ENCODE measurements at regions not wholly inside any gene's neighbourhood (a gene's known extent, or its start where the extent isn't known, plus 50 kb on each side); places are given as distances from the start of the nearest gene placed in this dataset.

GRCh38 chr13:68275758-68276157 lies 1045.6 kb upstream of the PCDH9 start:
- no peak overlapping the region for H3K27ac ChIP-seq

DNA sequence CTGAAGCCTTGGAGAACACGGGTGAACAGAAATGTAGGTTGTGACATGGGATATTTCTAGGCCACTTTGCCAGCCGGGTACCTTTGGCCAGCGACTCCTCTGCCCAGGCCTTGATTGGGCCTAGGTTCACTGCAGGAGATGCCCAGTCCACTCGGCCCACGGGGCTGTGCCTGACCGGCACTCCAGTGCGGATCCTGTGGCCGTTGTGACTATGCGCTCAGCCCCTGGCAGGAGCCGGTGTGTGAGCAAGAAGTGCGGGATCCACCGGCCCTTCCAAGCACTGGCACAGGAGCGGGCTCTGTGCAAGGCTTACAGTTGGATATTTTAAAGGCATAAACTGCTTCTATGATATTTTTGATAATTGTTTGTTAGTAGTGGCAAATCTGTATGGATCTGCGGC lies 1042.5 kb upstream of the PCDH9 start:
- no peak overlapping the region for H3K27ac ChIP-seq
- no peak overlapping the region for H3K4me3 ChIP-seq

More at GRCh38 chr13:68275758-68276157, 1045.6 kb upstream of the PCDH9 start:
- H3K4me3 ChIP-seq = no peak overlapping the region

GRCh38 chr13:68264692-68265091 lies 1034.6 kb upstream of the PCDH9 start:
- H3K27ac ChIP-seq = no peak overlapping the region

DNA sequence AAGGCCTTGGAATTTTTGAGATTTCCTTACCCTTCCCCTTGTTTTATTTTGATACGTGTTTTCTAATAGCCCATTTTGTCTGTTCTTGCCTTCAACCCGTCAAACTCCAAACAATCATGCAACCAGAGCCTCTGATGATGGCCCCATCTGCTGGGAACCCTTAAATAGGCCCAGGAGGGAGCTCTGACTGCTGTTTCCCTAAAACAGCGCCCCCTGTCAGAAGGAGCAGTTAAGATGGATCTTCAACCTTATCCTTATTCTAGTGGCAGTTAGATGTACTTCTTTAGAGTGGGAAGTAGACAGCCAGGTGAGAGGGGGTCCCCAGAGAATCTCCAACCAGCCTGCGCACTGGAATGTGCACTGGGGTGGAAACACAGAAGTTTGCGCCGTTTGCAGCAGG lies 1031.0 kb upstream of the PCDH9 start:
- Histone ChIP-seq H3K4me3 (no peak overlapping the region), H3K27ac (no peak overlapping the region)

More at GRCh38 chr13:68264692-68265091, 1034.6 kb upstream of the PCDH9 start:
- no peak overlapping the region for H3K4me3 ChIP-seq

- Histone ChIP-seq H3K27ac (no peak overlapping the region), H3K4me3 (no peak overlapping the region)
These were observed 1027.1 kb upstream of the PCDH9 start for GRCh38 chr13:68257111-68257842.

GRCh38 chr13:68254151-68254550 lies 1024.0 kb upstream of the PCDH9 start:
- H3K27ac ChIP-seq = no peak overlapping the region
- no peak overlapping the region for H3K4me3 ChIP-seq

GRCh38 chr13:68234274-68234673 lies 1004.1 kb upstream of the PCDH9 start:
- no peak overlapping the region for H3K27ac ChIP-seq

GRCh38 chr13:68232351-68233130 lies 1002.4 kb upstream of the PCDH9 start:
- Histone ChIP-seq H3K4me3 (no peak overlapping the region), H3K27ac (no peak overlapping the region)

More at GRCh38 chr13:68234274-68234673, 1004.1 kb upstream of the PCDH9 start:
- H3K4me3 ChIP-seq = no peak overlapping the region

GRCh38 chr13:68214691-68215415 lies 984.7 kb upstream of the PCDH9 start:
- no peak overlapping the region for H3K4me3 ChIP-seq
- H3K27ac ChIP-seq = no peak overlapping the region

GRCh38 chr13:68199271-68199670 lies 969.1 kb upstream of the PCDH9 start:
- H3K27ac ChIP-seq = no peak overlapping the region
- no peak overlapping the region for H3K4me3 ChIP-seq

DNA sequence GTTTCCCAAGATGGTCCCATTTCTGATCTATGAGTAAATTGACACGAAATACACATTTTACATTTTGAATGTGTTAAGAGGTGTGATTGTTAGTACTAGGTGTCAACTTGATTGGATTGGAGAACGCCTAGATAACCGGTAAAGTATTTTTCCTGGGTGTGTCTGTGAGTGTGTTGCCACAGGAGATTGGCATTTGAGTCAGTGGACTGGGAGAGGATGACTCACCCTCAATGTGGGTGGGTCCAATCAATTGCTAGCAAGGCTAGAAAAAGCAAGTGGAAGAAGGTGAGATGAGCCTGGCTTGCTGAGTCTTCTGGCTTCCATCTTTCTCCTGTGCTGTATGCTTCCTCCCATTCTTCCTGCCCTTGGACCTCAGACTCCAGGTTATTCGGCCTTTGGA lies 960.7 kb upstream of the PCDH9 start:
- Histone ChIP-seq H3K4me3 (no peak overlapping the region), H3K27ac (no peak overlapping the region)

DNA sequence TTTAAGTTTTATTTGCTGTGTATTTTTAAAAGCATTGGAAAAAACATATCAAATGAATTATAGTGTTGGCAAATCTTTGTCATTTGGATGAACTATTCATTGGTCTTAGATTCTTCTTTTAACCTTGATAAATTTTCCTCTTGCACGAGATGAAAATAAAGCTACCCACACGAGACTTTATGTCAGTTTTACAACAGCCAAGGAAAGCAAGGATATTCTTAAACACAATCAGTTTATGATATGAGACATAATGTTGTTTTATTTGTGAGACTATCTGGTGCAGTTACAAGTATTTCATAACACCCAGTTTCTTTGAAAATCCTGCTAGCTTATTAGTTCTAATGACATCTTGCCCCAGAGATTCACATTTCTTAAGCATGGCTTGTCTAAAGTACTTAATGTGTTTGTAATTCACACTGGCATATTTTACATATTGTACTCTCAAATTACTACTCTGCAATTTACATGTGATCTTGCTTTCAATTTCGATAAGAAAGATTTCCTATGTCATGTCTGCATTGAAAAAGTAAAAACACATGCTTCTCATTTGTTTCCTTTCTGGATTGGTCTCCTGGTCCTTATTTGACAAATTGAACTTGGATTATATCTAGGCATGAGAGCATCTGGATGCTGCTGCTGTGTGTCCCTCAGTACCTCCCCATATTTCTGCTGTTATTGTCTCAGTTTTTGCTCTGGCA lies 955.5 kb upstream of the PCDH9 start:
- Histone ChIP-seq H3K27ac (no peak overlapping the region), H3K4me3 (no peak overlapping the region)

DNA sequence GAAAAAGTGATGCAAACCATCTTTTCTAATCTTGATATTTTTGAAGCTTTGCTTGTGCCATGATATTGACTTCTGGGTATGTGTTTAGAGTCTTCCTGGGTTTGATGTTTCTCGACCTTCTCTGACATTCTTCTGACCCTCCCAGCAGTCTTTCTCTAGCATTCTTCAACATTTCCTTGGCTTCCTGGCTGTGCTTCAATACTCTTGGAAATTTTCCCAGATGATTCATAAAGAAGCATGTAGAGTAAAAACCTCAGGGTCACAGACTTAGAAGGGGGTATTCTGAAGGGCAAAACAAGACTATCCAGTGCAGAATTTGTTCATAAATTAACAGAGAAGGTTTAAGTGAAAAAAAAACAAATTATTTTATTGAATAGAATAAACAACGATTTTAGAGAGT lies 946.3 kb upstream of the PCDH9 start:
- H3K27ac ChIP-seq = no peak overlapping the region
- no peak overlapping the region for H3K4me3 ChIP-seq

- no peak overlapping the region for H3K27ac ChIP-seq
- no peak overlapping the region for H3K4me3 ChIP-seq
These were observed 944.8 kb upstream of the PCDH9 start for GRCh38 chr13:68174893-68175292.

DNA sequence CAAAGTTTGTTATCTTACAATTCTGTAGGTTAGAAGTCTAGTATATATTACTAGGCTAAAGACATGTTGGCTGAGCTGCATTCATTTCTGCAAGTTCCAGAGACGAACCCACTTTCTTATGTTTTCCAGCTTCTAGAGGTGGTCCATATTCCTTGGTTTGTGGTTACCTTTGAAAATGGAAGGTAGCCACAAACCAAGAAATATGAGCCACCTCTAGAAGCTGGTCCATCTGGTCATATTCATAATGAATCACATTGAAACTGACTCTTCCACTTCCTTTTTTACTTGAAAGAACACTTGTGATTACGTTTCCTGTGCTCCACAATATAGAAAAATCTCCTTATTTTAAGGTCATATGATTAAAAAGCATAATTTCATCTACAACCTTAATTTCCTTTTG lies 943.0 kb upstream of the PCDH9 start:
- Histone ChIP-seq H3K27ac (no peak overlapping the region), H3K4me3 (no peak overlapping the region)

DNA sequence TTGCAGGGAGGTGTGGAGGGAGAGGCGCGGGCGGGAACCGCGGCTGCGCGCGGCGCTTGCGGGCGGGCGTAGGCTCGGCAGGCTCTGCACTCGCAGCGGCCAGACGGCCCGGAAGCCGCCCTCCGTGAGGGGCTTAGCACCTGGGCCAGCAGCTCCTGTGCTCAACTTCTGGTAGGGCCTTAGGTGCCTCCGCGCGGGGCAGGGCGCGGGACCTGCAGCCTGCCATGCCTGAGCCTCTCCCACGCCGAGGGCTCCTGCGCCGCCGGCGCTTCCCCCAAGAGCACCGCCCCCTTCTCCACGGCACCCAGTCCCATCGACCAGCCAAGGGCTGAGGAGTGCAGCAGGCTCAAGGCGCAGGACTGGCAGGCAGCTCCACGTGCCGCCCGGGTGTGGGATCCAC lies 940.8 kb upstream of the PCDH9 start:
- Histone ChIP-seq H3K4me3 (no peak overlapping the region), H3K27ac (no peak overlapping the region)

- H3K4me3 ChIP-seq = no peak overlapping the region
- H3K27ac ChIP-seq = no peak overlapping the region
These were observed 938.3 kb upstream of the PCDH9 start for GRCh38 chr13:68168448-68168847.

GRCh38 chr13:68160466-68160865 lies 930.3 kb upstream of the PCDH9 start:
- Histone ChIP-seq H3K4me3 (no peak overlapping the region), H3K27ac (no peak overlapping the region)

DNA sequence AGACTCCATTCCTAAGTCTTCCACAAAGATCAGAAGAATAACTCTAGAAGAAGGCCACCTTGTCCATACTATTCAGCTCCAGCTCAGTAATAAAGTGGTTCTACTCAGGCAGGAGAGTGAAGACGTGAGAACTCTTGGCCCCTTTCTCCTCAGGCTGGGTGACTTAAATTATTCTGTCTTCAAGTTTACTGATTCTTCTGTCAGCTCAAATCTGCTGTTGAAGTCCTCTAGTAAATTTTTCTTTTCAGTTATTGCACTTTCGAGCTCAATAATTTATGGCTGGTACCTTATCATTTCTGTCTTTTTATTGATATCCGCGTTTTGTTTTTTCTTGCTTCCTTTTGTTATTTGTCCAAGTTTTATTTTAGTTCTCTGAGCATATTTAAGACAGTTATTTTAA lies 922.3 kb upstream of the PCDH9 start:
- H3K4me3 ChIP-seq = no peak overlapping the region
- H3K27ac ChIP-seq = no peak overlapping the region

- no peak overlapping the region for H3K4me3 ChIP-seq
These were observed 915.7 kb upstream of the PCDH9 start for GRCh38 chr13:68145852-68146251.

More at GRCh38 chr13:68145852-68146251, 915.7 kb upstream of the PCDH9 start:
- no peak overlapping the region for H3K27ac ChIP-seq

Data from skin epidermis (tissue), 12 donors.